C4-2B (cell line): ENCODE measurements at regions not wholly inside any gene's neighbourhood (a gene's known extent, or its start where the extent isn't known, plus 50 kb on each side); places are given as distances from the start of the nearest gene placed in this dataset.
"Not testable (repeated sequence)": the region's sequence is repeated elsewhere in the genome, so short reads cannot be mapped to it uniquely, and the experiment has no call there.

Source experiments
- H3K27ac ChIP-seq: fragments of 450-650 bp; 2 replicates; pipeline ENCODE4 v1.5.1; 2017
- CTCF ChIP-seq: fragments of 450-650 bp; conservative IDR thresholded peaks from 2 replicates; pipeline ENCODE4 v1.5.1; 2017; ENCODE audit warnings: mild to moderate bottlenecking
- ZFX ChIP-seq: fragments of 450-650 bp; IDR thresholded peaks from 2 replicates; pipeline ENCODE4 v1.6.1; 2017

DNA sequence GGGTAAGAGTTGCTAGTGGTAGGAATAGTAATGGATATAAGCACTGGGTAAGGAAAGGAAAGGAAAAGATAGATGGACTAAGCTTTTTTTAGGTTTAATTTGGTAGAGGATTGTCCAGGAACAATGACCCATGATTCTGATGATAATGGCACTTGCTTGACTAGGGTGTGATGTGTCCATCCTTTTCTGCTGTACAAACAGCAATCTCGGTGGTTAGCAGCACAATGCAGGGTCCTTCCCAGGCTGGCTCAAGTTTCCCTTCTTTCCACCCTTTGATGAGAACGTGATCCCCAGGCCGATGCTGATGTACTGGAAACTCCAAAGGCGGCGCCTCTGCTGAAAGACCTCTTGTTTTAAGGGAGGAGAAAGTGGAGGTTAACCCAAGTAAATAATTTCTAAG, 105.3 kb downstream of the TMEM167A start:
- no peak overlapping the region for H3K27ac ChIP-seq
- TF ChIP-seq ZFX (no peak), CTCF (no peak)

DNA sequence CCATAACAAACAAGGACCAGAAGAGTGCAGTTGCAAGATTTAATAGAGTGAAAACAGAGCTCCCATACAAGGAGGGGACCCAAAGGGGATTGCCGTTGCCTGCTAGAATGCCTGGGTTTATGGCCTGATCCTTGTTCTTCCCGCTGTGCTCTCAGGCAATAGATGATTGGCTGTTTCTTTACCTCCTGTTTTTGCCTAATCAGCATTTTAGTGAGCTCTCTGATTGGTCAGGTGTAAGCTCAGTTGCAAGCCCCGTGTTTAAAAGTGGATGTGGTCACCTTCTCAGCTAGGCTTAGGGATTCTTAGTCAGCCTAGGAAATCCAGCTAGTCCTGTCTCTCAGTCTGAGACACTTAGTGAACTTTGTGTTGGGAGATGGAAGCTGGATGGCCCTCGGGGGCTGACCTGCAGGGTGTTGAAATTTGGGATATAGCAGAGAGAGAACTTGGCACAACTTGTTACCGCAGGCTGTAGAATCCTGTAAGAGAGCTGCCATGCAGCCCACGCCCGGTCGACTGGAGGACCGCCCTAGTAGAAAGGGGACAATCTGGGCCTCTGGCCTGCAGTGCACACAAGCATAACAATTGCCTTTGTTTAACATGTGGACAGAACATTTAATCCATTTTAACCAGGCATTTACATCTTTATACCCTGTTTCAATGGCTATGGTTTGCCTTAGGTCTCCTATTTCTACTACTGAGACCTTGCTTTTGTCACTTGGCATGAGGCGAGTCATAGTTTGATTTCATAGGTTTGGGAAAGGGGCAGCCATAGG, 106.0 kb downstream of the TMEM167A start:
- H3K27ac ChIP-seq = not testable (repeated sequence)

- H3K27ac ChIP-seq = not testable (repeated sequence)
These were observed 107.8 kb downstream of the TMEM167A start for GRCh38 chr5:82969221-82969976.

DNA sequence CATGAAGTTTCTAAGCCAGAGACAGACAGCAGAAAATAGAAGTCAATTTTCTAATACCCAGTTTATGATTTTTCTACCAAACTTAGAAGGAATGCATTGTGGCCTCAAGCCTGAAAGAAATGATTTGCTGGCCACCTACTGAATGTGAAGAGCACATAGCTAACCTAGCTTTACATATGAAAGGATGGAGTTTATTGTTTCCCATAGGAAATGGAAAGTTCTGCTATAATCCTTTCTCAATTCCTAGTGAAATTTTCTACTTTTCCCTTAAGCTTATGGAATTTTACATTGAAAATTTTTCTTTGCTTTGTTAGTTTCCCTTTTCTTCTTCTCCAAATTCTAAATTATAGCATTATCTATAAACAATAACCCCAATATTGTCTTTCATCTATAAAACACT, 110.1 kb downstream of the TMEM167A start:
- H3K27ac ChIP-seq = no peak overlapping the region
- TF ChIP-seq ZFX = no peak

DNA sequence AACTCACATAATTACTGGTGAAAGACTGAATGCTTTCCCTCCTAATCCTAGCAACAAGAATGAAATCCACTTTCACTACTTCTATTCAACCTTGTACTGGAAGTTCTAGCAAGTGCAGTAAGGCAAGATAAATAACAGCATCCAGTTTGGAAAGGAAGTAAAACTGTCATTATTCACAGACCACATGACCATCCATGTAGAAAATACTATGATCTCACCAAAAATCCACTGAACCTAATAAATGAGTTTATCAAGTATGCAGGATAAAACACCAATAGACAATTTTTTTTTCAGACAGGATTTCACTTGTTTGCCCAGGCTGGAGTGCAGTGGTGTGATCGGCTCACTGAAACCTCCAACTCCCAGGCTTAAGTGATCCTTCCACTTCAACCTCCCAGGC, 117.7 kb downstream of the TMEM167A start:
- TF ChIP-seq ZFX = no peak
- no peak for TF ChIP-seq CTCF
- H3K27ac ChIP-seq = no peak overlapping the region

GRCh38 chr5:82956600-82956999, 120.6 kb downstream of the TMEM167A start:
- no peak for TF ChIP-seq CTCF
- no peak for TF ChIP-seq ZFX
- no peak overlapping the region for H3K27ac ChIP-seq

DNA sequence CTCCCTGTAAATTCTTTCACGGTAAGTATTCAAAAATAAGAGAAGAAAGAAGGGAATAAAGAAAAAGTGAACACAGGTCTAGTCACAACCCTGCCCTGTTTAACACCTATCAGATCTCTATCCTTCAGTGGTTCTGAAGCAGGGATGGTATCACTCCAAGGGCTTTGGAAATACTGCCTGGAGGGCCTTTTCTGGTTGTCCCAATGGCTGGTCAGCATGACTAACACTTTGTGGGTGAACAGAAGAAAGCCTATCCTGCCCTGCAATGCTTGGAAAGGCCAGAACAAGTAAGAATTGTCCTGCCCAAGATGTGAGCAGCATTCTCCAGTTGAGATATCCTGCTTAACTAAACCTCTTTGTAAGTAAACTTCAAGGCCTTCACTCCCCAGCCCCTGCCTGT, 124.9 kb downstream of the TMEM167A start:
- no peak for TF ChIP-seq ZFX
- no peak for TF ChIP-seq CTCF
- H3K27ac ChIP-seq = no peak overlapping the region

GRCh38 chr5:82944267-82944666, 132.9 kb downstream of the TMEM167A start:
- not testable (repeated sequence) for H3K27ac ChIP-seq

DNA sequence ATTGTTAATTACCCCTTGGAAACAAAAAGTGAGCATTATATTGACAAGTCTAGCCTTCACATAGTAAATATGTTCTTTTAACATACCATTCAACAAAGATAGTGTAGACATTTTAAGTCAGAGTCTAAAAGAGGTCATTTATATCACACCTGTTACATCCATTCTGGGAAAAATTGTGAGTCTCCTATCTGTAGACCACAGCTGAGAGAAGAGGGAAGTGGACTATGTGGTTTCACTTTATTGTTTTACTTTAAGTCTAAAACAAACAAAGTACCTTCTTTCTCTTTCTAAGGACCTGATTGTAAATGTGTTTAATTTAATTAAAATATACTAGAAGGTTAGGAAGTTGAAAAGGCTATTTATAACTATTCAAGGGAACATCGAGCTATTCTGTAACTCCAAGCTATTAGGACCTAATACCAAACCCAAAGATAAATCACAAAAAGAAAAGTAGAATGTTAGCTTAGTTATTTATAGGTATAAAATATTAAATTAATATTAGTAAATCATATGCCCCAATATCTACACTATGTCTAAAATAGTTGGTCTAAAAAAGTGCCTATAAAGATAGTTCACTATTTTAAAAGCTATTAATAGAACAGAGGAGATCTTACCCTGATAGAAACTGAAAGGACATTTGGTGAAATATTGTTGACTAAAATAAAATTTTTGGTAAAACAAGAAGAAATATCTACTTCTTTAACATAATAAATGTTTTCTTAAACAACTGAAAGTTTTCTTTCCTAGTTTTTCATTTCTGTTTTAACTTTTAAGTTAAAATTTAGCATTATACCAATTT, 134.9 kb downstream of the TMEM167A start:
- no peak for TF ChIP-seq CTCF
- TF ChIP-seq ZFX = no peak
- H3K27ac ChIP-seq = no peak overlapping the region
